PC-9 (cell line): ENCODE measurements at regions not wholly inside any gene's neighbourhood (a gene's known extent, or its start where the extent isn't known, plus 50 kb on each side); places are given as distances from the start of the nearest gene placed in this dataset.

Experiments used
- BruUV-seq: library from RNA; stranded (reverse); fragments of 400-500 nt; replicated peaks from 2 replicates; lab custom pipeline; 2021; lab: Mats Ljungman, UMichigan
- CTCF ChIA-PET: fragments of 300-600 bp; sonication (Branson Sonifier 250); formaldehyde crosslinking; loops from one replicate; lab custom pipeline; 2022; ENCODE audit warnings: antibody characterized with exemption; lab: Charles Lee
- POLR2A ChIA-PET: fragments of 300-600 bp; sonication (Branson Sonifier 250); formaldehyde crosslinking; loops from one replicate; lab custom pipeline; 2022; ENCODE audit warnings: antibody characterized with exemption; ENCODE audit not compliant: unreplicated experiment; lab: Charles Lee
- DNase-seq, 2 experiments: peaks; one replicate each; pipeline versions ENCODE4 v3.0.0 to v3.0.0-alpha.2; 2015 to 2022; ENCODE audit warnings: mixed read lengths in 1 of 2
- H2AFZ ChIP-seq: fragments of 200-600 bp; sonication (generic); 2 replicates; pipeline ENCODE4 v1.8.1; 2017; ENCODE audit warnings: antibody characterized with exemption
- H3F3A ChIP-seq: fragments of 200-600 bp; sonication (generic); 2 replicates; pipeline ENCODE4 v1.8.1; 2017; ENCODE audit warnings: antibody characterized with exemption, mild to moderate bottlenecking, low read depth; ENCODE audit not compliant: insufficient read depth
- H3K27ac ChIP-seq: fragments of 200-600 bp; sonication (generic); 2 replicates; pipeline ENCODE4 v1.6.1; 2016; ENCODE audit warnings: mixed run types
- H3K27me3 ChIP-seq: fragments of 200-600 bp; sonication (generic); 2 replicates; pipeline ENCODE4 v1.6.1; 2016; ENCODE audit warnings: low read depth, mixed run types; ENCODE audit not compliant: insufficient read depth
- H3K36me3 ChIP-seq: fragments of 200-600 bp; sonication (generic); 2 replicates; pipeline ENCODE4 v1.6.1; 2016; ENCODE audit warnings: low read depth, mixed run types
- H3K4me1 ChIP-seq: fragments of 200-600 bp; sonication (generic); replicated peaks from 2 replicates; pipeline ENCODE4 v1.6.1; 2016; ENCODE audit warnings: mixed run types; ENCODE audit not compliant: insufficient read depth
- H3K4me2 ChIP-seq: fragments of 200-600 bp; sonication (generic); 2 replicates; pipeline ENCODE4 v1.6.1; 2017; ENCODE audit warnings: mixed run types
- H3K4me3 ChIP-seq: fragments of 200-600 bp; sonication (generic); 2 replicates; pipeline ENCODE4 v1.6.1; 2016; ENCODE audit warnings: mixed run types
- H3K79me2 ChIP-seq: fragments of 200-600 bp; sonication (generic); 2 replicates; pipeline ENCODE4 v1.6.1; 2017; ENCODE audit warnings: low read depth, mixed run types
- H3K9me2 ChIP-seq: fragments of 200-600 bp; sonication (generic); 2 replicates; pipeline ENCODE4 v1.8.1; 2017; ENCODE audit warnings: mild to moderate bottlenecking; ENCODE audit not compliant: insufficient read depth
- H3K9me3 ChIP-seq: fragments of 200-600 bp; sonication (generic); 2 replicates; pipeline ENCODE4 v1.8.1; 2016; ENCODE audit warnings: low read depth; ENCODE audit not compliant: insufficient read depth
- H4K20me1 ChIP-seq: fragments of 200-600 bp; sonication (generic); 2 replicates; pipeline ENCODE4 v1.8.1; 2017; ENCODE audit not compliant: insufficient read depth
- CTCF ChIP-seq: fragments of 200-600 bp; sonication (generic); conservative IDR thresholded peaks from 2 replicates; pipeline ENCODE4 v1.6.1; 2017; ENCODE audit warnings: mixed run types, antibody characterized with exemption, mild to moderate bottlenecking, moderate library complexity
- EZH2 ChIP-seq: fragments of 200-600 bp; sonication (generic); IDR thresholded peaks from 2 replicates; pipeline ENCODE4 v1.8.0; 2017; ENCODE audit warnings: antibody characterized with exemption, low read depth
- intact Hi-C: fragments of 100-400 bp; cut with micrococcal nuclease; formaldehyde crosslinking; loops from one replicate; pipeline ENCODE4 v1.10.0; 2022; ENCODE audit not compliant: unreplicated experiment

GRCh38 chr12:90235642-90236041, 527.0 kb upstream of the ATP2B1 start:
- Histone ChIP-seq H3K9me2 (peaks cover 4% of the 10 kb centered on the region; the same call in 1 of the 2 replicates), H3K9me3 (peaks cover 2% of the 10 kb centered on the region; the same call in 1 of the 2 replicates), H3K79me2 (no peaks in the 10 kb centered on the region), H3F3A (no peaks in the 10 kb centered on the region), H3K4me1 (no peaks in the 10 kb centered on the region), H3K27me3 (no peaks in the 10 kb centered on the region), H2AFZ (no peak overlapping the region), H3K36me3 (no peaks in the 10 kb centered on the region), H3K27ac (no peak overlapping the region), H4K20me1 (no peaks in the 10 kb centered on the region), H3K4me3 (no peak overlapping the region), H3K4me2 (no peak overlapping the region)
- intact Hi-C loops = no loop called here
- BruUV-seq = no TSS peak
- CTCF ChIA-PET = no interaction called here
- POLR2A ChIA-PET = no interaction called here
- no peak for DNase-seq
- TF ChIP-seq CTCF (no peak), EZH2 (no peak)

GRCh38 chr12:90234472-90234871, 525.8 kb upstream of the ATP2B1 start:
- no peak for DNase-seq
- peaks cover 4% of the 10 kb centered on the region; the same call in 1 of the 2 replicates for H3K9me2 ChIP-seq
- no peaks in the 10 kb centered on the region for H3K79me2 ChIP-seq
- no peak overlapping the region for H3K27ac ChIP-seq
- H3K9me3 ChIP-seq = peaks cover 2% of the 10 kb centered on the region; the same call in 1 of the 2 replicates
- ChIA-PET POLR2A (no interaction called here), CTCF (no interaction called here)
- H3F3A ChIP-seq = no peaks in the 10 kb centered on the region
- H3K36me3 ChIP-seq = no peaks in the 10 kb centered on the region
- no peak overlapping the region for H3K4me2 ChIP-seq
- H2AFZ ChIP-seq = no peak overlapping the region
- no peak overlapping the region for H3K4me3 ChIP-seq
- no peaks in the 10 kb centered on the region for H3K4me1 ChIP-seq
- no peak for TF ChIP-seq CTCF
- TF ChIP-seq EZH2 = no peak
- H3K27me3 ChIP-seq = no peaks in the 10 kb centered on the region
- intact Hi-C loops = no loop called here
- H4K20me1 ChIP-seq = no peaks in the 10 kb centered on the region
- no TSS peak for BruUV-seq

- ChIA-PET POLR2A (no interaction called here), CTCF (no interaction called here)
- BruUV-seq = no TSS peak
Observed at GRCh38 chr12:90233168-90234100, 524.8 kb upstream of the ATP2B1 start.

More at GRCh38 chr12:90233168-90234100, 524.8 kb upstream of the ATP2B1 start:
- Histone ChIP-seq H3K27ac (no peak overlapping the region), H3K4me1 (no peaks in the 10 kb centered on the region), H4K20me1 (no peaks in the 10 kb centered on the region), H3K36me3 (no peaks in the 10 kb centered on the region), H3K9me2 (peaks cover 4% of the 10 kb centered on the region; the same call in 1 of the 2 replicates), H3K4me3 (no peak overlapping the region), H3K79me2 (no peaks in the 10 kb centered on the region), H3K27me3 (no peaks in the 10 kb centered on the region), H3F3A (no peaks in the 10 kb centered on the region), H3K9me3 (peaks cover 2% of the 10 kb centered on the region; the same call in 1 of the 2 replicates), H3K4me2 (no peak overlapping the region), H2AFZ (no peak overlapping the region; the same call in 1 of the 2 replicates)
- TF ChIP-seq EZH2 (no peak), CTCF (no peak)
- no peak for DNase-seq
- intact Hi-C loops = no loop called here
